ENCODE measurements at regions not wholly inside any gene's neighbourhood (a gene's known extent, or its start where the extent isn't known, plus 50 kb on each side); places are given as distances from the start of the nearest gene placed in this dataset.

DNA sequence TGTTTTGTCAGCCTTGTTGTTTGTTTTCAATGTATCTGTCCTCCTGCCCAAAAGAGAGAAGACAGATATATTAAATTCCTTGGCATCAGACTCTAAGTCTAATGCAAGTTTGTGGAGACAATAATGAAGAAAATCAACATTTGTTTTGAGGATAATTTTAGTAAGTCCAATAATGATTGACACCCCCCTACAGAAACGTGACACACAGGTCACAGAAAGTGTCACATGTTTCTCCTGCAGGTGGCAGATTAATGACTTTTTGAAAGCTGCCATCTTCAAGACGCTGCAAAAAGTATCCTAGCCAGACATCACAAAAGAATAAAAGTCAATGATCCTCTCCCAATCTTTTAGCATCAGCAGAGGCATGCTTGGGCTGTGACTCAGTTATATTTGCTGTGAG is 378.8 kb upstream of the TMPO start:
- TF ChIP-seq, protein P1, sequence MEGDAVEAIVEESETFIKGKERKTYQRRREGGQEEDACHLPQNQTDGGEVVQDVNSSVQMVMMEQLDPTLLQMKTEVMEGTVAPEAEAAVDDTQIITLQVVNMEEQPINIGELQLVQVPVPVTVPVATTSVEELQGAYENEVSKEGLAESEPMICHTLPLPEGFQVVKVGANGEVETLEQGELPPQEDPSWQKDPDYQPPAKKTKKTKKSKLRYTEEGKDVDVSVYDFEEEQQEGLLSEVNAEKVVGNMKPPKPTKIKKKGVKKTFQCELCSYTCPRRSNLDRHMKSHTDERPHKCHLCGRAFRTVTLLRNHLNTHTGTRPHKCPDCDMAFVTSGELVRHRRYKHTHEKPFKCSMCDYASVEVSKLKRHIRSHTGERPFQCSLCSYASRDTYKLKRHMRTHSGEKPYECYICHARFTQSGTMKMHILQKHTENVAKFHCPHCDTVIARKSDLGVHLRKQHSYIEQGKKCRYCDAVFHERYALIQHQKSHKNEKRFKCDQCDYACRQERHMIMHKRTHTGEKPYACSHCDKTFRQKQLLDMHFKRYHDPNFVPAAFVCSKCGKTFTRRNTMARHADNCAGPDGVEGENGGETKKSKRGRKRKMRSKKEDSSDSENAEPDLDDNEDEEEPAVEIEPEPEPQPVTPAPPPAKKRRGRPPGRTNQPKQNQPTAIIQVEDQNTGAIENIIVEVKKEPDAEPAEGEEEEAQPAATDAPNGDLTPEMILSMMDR (IDR thresholded peaks at IDR 0.05; ENCODE audit: insufficient read depth, missing control alignments) = no peak
- FAIRE-seq = no peak
- no peak for DNase-seq (ENCODE audit: insufficient read length, low spot score)

DNA sequence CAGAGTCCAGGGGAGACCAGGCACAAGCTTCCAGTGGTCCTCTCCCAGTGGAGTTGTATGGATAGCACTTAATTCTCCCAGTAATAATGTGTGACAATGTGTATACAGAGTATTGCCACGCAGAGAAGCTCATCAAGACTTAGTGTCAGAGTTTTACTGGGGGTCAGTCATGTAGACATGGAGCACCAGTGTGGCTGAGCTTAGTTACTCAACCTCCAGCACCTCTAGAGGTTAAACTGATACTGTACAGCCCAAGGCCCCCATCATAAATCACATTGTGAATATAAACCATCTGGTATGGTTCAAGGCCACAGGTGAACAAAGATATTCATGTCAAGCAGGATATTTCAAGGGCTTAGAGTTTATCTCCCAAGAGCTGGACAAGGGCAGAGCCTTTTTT is 378.1 kb upstream of the TMPO start:
- FAIRE-seq = no peak
- no peak for DNase-seq (ENCODE audit: insufficient read length, low spot score)
- TF ChIP-seq, protein P1 (IDR thresholded peaks at IDR 0.05; ENCODE audit: insufficient read depth, missing control alignments) = no peak

DNA sequence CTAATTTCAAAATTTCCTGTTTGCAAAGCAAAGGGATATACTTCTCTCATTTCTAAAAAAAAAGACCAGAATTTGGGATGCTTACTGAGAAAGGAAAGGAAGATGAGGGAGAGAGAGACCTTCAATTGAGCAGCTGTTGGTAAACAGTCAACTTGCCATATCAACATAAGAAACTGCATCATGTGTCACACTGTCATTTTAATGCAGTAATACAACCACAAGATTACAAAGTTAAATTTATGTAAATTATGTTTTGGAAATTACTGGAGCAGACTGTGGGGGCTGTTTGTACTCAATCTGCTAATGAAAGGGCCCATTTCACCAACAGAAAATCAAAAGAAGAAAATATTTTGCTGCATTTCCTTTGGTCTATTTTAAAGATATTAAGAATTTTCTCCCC is 370.4 kb upstream of the TMPO start:
- TF ChIP-seq, protein P1 (IDR thresholded peaks at IDR 0.05; ENCODE audit: insufficient read depth, missing control alignments) = no peak
- DNase-seq (ENCODE audit: insufficient read length, low spot score) = no peak
- FAIRE-seq = no peak

DNA sequence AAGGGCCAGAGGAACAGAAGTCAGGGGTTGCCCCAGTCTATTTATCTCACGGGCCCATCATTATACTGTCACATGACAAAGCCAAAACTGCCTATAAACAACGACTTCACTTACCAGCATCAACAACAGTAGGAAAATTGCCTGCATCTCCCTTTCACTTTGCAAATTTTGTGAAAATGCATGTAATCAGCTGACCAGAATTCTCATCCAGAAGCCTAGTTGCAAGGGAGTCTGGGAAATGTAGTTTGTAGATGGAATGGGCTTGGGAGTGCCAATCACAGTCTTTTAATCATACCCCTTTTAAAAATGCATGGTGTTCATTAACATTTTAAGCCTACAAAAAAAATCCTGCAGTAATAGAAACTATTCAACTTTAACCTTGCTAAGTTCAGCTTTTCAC is 369.3 kb upstream of the TMPO start:
- DNase-seq (ENCODE audit: insufficient read length, low spot score) (no peak), FAIRE-seq (no peak)
- TF ChIP-seq, protein P1 (IDR thresholded peaks at IDR 0.05; ENCODE audit: insufficient read depth, missing control alignments) = no peak

DNA sequence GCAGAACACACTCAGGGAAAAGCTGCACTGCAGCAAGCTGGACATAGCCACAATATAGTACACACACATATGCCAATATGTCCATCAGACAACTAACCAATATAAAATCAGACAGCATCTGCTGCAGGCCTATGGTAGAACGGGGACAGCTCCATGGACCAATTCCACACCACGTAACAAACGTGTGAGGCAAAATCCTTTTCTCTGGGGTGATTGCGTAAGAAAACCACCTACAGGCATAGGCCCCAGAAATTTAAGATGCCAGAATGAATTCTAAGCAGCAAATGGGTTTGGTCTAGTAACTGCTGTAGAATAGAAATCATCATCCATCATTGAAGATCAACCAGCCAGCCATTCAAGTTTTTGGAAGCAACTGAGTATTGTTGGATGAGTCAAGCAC is 368.9 kb upstream of the TMPO start:
- TF ChIP-seq, protein P1 (IDR thresholded peaks at IDR 0.05; ENCODE audit: insufficient read depth, missing control alignments) = no peak
- DNase-seq (ENCODE audit: insufficient read length, low spot score) = no peak
- no peak for FAIRE-seq

DNA sequence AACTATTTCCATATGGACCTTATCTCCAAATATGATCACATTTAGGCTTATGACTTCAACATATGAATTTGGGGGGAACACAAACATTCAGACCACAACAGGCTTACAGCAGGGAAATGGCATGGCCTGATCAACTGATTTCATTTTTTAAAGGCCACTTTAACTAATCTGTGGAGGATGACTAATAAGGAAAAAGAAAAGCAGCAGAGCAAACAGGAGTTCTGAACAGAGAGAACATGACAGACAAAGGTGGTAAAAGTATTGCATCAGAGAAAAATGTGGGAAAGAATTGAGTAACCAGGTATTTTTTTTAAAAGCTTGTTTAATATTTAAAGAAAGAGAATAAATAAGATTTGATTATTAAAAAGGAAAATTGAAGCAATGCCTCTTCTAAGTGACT is 366.1 kb upstream of the TMPO start:
- TF ChIP-seq, protein P1 (IDR thresholded peaks at IDR 0.05; ENCODE audit: insufficient read depth, missing control alignments) = no peak
- no peak for FAIRE-seq
- no peak for DNase-seq (ENCODE audit: insufficient read length, low spot score)

DNA sequence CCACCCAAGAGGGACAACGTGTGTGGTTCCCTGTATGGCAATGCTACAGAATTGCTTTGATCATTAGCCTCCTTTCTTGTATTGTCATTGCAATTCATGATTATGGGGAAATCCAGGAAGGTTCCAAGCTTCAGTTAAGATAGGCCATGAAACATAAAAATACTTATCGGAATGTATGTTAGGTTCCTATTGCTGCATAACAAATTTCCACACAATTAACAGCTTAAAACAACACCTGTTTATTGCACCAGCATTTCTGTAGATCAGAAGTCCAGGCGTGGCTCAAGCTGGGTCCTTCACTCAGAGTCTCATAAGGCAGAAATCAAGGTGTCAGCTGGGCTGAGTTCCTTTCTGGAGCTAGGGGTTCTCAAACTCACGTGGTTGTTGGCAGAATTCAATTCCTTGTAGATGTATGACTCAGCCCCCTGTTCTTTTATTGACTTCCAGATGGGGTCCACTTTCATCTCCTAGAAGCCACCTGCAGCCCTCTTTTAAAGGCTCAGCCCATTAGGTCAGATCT is 365.6 kb upstream of the TMPO start:
- DNase-seq (ENCODE audit: insufficient read length, low spot score) (no peak), FAIRE-seq (no peak)
- TF ChIP-seq, protein P1 (IDR thresholded peaks at IDR 0.05; ENCODE audit: insufficient read depth, missing control alignments) = no peak
